Stimulated activated CD8-positive, alpha-beta memory T cell treated with anti-CD3 and anti-CD28 coated beads, Interleukin-12 subunit alpha, Interleukin-12 subunit beta, amount 100 ng/mL, for 24 hours (primary cell): ENCODE measurements at regions not wholly inside any gene's neighbourhood (a gene's known extent, or its start where the extent isn't known, plus 50 kb on each side); places are given as distances from the start of the nearest gene placed in this dataset.
"Not testable (repeated sequence)": the region's sequence is repeated elsewhere in the genome, so short reads cannot be mapped to it uniquely, and the experiment has no call there.

Experiments used
- DNase-seq: peaks from one replicate; pipeline ENCODE4 v3.0.0-alpha.2; 2020; ENCODE audit errors: extremely low read depth

DNA sequence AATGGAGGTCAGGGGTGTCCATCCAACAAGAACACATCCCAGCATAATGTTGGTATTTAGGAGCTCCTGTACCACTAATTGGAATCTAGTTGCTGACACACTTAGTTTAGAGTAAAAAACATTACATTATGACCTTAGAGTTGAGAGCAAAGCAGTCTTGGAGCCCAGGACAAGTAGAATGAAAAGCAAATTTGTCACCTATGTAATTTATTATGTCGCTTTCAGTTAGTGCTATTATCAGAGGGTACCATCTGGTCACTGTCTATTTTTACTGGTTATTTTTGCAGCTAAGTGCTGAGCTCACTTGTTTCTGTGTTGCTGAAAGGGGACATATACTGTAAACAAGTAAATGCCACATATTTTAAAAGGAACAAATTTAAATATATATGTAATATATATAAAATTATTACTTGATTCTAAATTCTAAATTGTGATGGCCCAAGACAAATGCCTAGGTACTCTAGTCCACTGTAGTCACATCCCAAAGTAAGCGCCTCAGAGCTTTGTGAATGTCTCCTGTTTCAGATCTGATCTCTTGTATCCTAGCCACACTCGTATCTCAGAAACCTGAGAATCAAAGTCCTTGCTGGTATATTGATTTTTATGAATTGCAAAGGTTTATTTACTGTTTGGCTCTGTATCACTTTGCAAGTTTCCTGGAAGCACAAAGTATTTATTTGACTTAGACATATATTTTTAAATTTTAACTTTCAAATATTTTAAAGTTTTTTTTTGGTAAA is 148.6 kb upstream of the MAN1A1 start:
- no peak for DNase-seq

DNA sequence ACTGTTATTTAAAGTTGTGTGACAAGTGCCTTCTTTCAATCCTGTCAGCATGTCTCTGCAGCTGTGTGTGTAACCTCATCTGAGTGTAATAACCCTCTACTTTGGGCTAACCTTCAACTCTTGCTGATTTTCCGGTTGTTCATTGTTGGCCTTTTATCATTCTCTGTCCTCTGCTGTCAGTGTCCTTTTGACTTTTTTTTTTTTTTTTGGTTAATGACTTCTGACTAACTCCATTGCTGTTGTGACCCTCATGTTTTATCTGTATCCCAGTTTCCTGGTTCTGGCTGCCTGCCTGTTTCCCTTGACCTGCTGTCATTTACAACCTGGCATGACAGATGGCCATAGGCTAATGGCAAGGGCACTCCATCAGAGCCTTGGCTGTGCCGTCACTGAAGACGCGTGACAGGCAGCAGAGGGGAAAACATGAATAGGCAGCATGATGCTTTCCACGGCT is 145.7 kb upstream of the MAN1A1 start:
- no peak for DNase-seq

DNA sequence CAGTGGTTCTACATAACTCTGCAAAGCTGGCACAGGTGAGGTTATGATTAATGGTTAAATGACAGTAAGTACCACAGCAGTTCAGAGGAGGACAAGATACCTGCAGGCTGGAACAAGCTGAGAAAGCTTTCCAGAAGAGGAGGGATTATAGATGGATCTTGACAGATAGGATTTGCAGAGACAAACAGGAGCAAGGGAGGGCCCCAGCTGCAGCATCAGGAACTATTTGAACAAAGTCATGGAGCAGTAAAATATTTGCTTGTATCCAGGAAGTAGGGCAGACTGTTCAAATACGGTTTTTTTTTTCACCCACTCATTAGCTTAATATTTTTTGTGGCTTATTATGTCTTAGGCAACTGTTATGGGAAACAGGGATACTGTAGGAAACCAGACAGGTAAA is 144.4 kb upstream of the MAN1A1 start:
- no peak for DNase-seq

DNA sequence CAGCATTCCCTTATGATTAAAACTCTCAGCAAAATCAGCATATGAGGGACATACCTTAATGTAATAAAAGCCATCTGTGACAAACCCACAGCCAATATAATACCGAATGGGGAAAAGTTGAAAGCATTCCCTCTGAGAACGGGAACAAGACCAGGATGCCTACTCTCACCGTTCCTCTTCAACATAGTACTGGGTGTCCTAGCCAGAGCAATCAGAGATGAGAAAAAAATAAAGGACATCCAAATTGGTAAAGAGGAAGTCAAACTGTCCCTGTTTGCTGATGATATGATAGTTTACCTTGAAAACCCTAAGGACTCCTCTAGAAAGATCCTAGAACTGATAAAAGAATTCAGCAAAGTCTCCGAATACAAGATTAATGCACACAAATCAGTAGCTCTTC is 141.6 kb upstream of the MAN1A1 start:
- DNase-seq = not testable (repeated sequence)

DNA sequence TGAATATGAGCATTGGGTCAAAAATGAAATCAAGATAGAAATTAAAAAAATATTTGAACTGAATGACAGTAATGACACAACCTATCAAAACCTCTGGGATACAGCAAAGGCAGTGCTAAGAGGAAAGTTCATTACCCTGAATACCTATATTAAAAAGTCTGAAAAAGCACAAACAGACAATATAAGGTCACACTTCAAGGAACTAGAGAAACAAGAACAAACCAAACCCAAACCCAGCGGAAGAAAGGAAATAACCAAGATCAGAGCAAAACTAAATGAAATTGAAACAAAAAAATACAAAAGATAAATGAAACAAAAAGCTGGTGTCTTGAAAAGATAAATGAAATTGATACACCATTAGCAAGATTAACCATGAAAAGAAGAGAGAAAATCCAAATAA is 140.5 kb upstream of the MAN1A1 start:
- not testable (repeated sequence) for DNase-seq

DNA sequence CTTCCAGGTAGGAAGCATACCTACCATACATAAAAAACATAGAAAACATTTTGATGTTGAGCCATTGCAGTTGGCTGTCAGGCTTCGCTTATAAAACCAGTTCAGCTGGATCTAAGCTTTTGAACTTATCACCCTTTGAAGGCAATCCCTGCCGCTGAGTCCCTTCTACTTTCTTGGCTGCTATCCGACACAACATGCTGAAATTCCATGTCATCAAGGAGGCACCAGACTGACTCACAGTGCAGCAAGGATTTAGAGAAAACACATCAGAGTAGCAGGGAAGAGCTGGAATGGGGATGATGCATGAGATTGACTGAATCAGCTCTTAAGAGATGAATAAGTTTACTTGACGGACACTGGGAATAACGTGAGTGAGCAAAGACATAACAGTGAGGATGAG is 135.0 kb upstream of the MAN1A1 start:
- DNase-seq = no peak

DNA sequence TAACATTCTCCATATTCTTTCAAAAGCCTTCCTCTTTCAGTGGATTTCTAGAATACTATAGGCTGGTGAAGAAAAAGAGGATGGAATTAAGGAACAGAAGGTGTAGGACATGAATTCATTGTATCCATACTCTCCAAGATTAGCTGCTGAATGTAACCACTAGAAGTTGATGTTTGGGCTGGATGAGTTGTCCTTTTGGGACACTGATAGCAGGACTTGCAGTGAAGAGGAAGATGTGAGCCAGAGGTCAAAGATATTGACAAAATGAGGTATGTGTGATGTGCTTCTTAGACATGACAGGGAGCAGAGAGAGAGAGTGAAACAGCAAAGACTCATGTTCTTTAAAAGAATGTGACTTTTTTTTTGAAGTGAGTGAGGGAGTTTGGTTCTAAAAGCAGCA is 134.3 kb upstream of the MAN1A1 start:
- no peak for DNase-seq

DNA sequence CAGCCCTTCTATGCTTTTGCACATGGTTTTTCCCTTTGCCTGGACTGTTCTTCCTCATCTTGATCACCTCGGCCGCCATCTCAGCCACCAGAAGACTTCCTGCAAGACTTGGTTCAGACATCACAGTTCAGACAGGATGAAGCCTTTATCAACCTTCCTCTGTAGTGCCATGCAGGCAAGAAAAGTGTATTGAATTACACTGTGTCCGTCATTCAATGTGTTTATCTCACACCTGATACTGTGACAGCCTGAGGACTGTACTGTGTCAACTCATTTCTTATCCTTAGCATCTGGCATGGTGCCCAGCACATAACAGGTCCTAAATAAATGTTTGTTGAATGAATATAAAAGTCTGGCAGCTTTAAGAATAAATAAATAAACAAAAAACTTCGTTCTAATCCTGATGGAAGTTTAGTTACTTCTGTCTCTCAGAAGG is 133.3 kb upstream of the MAN1A1 start:
- no peak for DNase-seq

DNA sequence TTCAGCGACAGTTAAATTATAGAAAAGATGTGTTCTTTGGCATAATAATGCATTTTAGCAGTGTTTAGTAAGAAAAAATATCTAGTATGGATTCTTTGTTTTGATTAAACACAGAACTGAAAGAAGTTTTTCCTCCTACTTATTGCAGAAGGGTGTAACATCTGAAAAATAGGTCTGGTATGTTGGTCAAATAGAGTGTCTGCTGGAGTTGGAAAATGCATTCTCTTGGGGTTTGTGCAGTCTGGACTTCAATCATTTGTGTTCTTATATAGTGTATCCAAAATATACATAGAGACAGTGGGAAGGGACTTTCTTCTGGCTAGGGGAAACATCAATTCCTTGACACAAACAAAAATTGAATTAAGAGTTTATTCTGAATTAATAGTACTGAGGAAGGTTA is 132.4 kb upstream of the MAN1A1 start:
- no peak for DNase-seq

GRCh38 chr6:119480961-119481497 is 131.5 kb upstream of the MAN1A1 start:
- DNase-seq = no peak

DNA sequence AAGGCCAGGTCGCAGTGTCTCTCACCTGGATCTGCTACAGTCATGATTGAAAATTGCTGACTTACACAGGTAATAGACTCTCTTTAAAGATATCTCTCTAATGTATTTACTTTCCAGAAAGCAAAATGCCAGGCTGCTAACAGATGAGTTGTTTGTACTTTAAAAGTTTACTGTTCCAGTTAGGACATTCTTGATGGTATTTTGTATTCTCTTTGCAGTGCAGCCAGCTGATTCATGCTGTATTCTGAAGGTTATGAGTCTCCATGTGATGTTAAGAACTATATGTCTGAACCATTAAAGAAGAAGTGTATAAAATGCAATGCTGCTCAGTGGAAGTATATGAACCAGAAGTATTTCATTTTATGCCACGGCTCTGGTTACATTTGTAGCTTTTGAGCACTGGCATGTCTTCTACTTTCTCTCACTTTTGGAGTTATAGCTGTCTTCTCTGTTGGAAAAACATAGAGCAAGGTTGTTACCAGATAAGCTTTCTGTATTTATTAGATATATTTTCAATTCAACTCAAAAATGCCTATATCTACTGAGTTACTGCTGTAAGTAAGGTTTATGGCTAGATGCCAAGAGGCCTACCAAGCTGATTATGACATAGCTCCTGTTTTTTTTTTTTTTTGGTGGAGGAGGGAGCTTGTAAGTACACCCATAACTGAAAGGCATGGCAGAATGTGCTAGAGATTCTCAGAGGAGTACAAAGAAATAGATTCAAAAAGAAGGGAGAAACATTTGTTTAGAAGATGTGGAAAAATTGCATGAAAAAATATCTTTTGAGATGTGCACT is 130.5 kb upstream of the MAN1A1 start:
- no peak for DNase-seq

DNA sequence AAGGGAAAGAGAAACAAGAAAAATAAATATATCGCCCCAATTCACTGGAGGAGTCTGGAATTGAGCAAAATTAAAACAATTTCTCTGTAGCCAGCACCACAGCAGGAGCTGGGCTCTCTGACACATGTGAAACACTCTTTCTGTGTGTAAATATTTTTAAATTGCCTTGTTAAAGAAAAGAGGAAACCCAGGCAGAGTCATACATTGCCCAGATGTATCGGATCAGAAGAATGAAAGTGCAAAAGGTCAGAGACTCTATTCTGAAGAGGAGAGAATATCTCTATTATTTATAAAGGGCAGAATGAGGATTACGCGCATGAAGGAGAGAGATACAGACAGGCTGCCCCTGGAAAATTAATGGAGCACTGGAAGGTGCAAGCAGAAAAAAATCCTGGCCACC is 127.0 kb upstream of the MAN1A1 start:
- DNase-seq = no peak

DNA sequence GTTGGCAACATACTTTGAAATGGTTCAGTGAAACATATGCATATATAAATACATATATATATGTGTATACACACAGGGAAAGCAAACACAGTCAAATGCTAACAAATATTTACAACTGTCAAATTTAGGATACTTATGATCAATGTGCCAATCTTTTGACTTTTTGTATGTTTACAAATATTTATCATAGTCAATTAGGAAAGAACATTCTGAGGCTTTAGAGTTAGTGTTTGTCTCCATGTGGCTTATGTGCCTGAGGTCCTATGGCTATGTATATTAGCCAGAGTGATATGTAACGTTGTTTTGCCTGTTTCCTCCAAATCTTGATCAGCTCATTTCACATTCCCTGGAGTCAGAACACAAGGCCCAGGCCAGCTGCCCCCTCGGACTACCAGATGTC is 126.5 kb upstream of the MAN1A1 start:
- DNase-seq = no peak

GRCh38 chr6:119470893-119471542 is 121.5 kb upstream of the MAN1A1 start:
- no peak for DNase-seq

- DNase-seq = no peak
Measured at GRCh38 chr6:119467488-119468081, 118.0 kb upstream of the MAN1A1 start.

GRCh38 chr6:119466226-119466625 is 116.7 kb upstream of the MAN1A1 start:
- DNase-seq = no peak

GRCh38 chr6:119463081-119463626 is 113.6 kb upstream of the MAN1A1 start:
- no peak for DNase-seq

- no peak for DNase-seq
Measured at GRCh38 chr6:119461187-119461586, 111.6 kb upstream of the MAN1A1 start.

DNA sequence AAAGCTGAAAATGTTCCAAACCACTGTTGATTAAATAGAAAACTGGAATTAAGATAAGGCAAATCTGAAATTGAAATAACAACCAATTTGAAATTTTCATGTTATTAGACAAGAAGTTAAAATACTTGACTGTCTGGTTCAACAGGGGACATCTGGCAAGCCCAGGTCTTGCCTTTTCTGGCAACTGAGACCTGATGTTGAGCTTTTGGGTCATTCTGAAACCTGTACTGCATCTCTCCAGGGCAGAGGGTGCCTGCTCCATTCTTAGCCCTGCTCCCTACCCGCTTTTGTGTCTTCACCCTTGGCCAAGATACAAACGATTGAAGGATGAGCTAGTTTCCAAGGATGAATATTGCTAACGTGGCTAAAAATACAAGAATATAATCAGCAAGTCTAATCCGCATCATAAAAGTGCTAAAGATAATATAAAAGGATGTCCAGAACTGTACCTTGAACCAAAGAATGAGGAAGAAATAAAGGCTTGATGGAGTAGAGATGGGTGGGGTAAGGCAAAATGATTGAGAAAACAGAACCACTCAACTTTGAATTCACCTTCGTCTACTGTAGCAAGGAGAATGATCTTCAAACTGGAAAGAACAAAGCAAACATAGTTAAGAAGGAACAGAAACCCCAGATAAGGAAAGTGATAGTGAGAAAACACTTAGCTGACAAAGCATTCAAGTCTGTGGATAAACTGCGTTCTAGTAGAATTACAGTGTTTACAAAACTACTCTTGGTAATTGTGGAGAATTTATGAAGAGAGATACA is 109.8 kb upstream of the MAN1A1 start:
- DNase-seq = no peak

GRCh38 chr6:119454714-119455113 is 105.2 kb upstream of the MAN1A1 start:
- DNase-seq = no peak
